AG04449 (cell line): ENCODE measurements at regions not wholly inside any gene's neighbourhood (a gene's known extent, or its start where the extent isn't known, plus 50 kb on each side); places are given as distances from the start of the nearest gene placed in this dataset.

ENCODE experiments used
- CTCF ChIA-PET: fragments of 350-600 bp; formaldehyde crosslinking; extraction: SDS; loops from one replicate; lab custom pipeline; 2021; ENCODE audit warnings: antibody characterized with exemption; lab: Yijun Ruan, JAX
- POLR2A ChIA-PET: fragments of 400-600, 350-600 bp; formaldehyde crosslinking; extraction: SDS; loops from one replicate; lab custom pipeline; 2020; ENCODE audit warnings: antibody characterized with exemption, inconsistent platforms; lab: Yijun Ruan, JAX
- DNase-seq: peaks from one replicate; pipeline ENCODE4 v3.0.0-alpha.2; 2010; ENCODE audit warnings: low read depth, low spot score
- H3K4me3 ChIP-seq: 2 replicates; pipeline ENCODE4 v1.5.1; 2011; ENCODE audit warnings: low read depth, mild to moderate bottlenecking, control low read depth, low read length
- CTCF ChIP-seq: IDR thresholded peaks from one replicate; pipeline ENCODE4 v1.5.1; 2011; ENCODE audit warnings: mild to moderate bottlenecking, moderate library complexity, low read length, control low read depth, inconsistent platforms; ENCODE audit not compliant: insufficient read depth; ENCODE audit errors: missing control alignments

- POLR2A ChIA-PET, result no interaction called here
- no peak for DNase-seq
- no peak overlapping the region for H3K4me3 ChIP-seq
- no peak for TF ChIP-seq CTCF
- CTCF ChIA-PET, result no interaction called here
Measured at GRCh38 chr12:30136696-30137095, 353.0 kb upstream of the TMTC1 start.

GRCh38 chr12:30135776-30136175 is 352.0 kb upstream of the TMTC1 start:
- no peak overlapping the region for H3K4me3 ChIP-seq
- ChIA-PET CTCF (no interaction called here), POLR2A (no interaction called here)
- TF ChIP-seq CTCF, result no peak
- DNase-seq, result no peak

- DNase-seq, result no peak
- POLR2A ChIA-PET, result no interaction called here
- no peak overlapping the region for H3K4me3 ChIP-seq
- CTCF ChIA-PET, result no interaction called here
- TF ChIP-seq CTCF, result no peak
Measured at GRCh38 chr12:30134229-30134628, 350.5 kb upstream of the TMTC1 start.

GRCh38 chr12:30126944-30127343 is 343.2 kb upstream of the TMTC1 start:
- ChIA-PET POLR2A (no interaction called here), CTCF (no interaction called here)
- no peak for TF ChIP-seq CTCF
- no peak for DNase-seq
- H3K4me3 ChIP-seq, result no peak overlapping the region

- H3K4me3 ChIP-seq, result no peak overlapping the region
- DNase-seq, result no peak
- ChIA-PET POLR2A (no interaction called here), CTCF (no interaction called here)
- no peak for TF ChIP-seq CTCF
Measured at GRCh38 chr12:30120522-30120921, 336.8 kb upstream of the TMTC1 start.

GRCh38 chr12:30117483-30117882 is 333.7 kb upstream of the TMTC1 start:
- H3K4me3 ChIP-seq, result no peak overlapping the region
- DNase-seq, result no peak
- TF ChIP-seq CTCF, result no peak
- POLR2A ChIA-PET, result no interaction called here
- CTCF ChIA-PET, result no interaction called here

- no peak for TF ChIP-seq CTCF
- no peak overlapping the region for H3K4me3 ChIP-seq
- ChIA-PET CTCF (no interaction called here), POLR2A (no interaction called here)
- DNase-seq, result no peak
Measured at GRCh38 chr12:30111719-30112118, 328.0 kb upstream of the TMTC1 start.
